NCI-H748 (cell line): ENCODE measurements at regions not wholly inside any gene's neighbourhood (a gene's known extent, or its start where the extent isn't known, plus 50 kb on each side); places are given as distances from the start of the nearest gene placed in this dataset.
A peak's percentile ranks its signal among the peaks of the same experiment; 100 is the strongest.
"Not testable (repeated sequence)": the region's sequence is repeated elsewhere in the genome, so short reads cannot be mapped to it uniquely, and the experiment has no call there.

ENCODE experiments used
- DNase-seq: peaks from one replicate; lab custom pipeline; 2025; ENCODE audit not compliant: unreplicated experiment; lab: John Stamatoyannopoulos, UW

- DNase-seq = no peak
Observed at GRCh38 chr5:142259758-142260157, 65.1 kb downstream of the SPRY4 start.

- no peak for DNase-seq
Observed at GRCh38 chr5:142255831-142256230, 69.0 kb downstream of the SPRY4 start.

- no peak for DNase-seq
Observed at GRCh38 chr5:142254431-142254830, 70.4 kb downstream of the SPRY4 start.

- no peak for DNase-seq
Observed at GRCh38 chr5:142253938-142254337, 70.9 kb downstream of the SPRY4 start.

GRCh38 chr5:142250119-142250518 lies 74.7 kb downstream of the SPRY4 start:
- no peak for DNase-seq

GRCh38 chr5:142248853-142249462 lies 75.9 kb downstream of the SPRY4 start:
- DNase-seq = no peak

- DNase-seq = no peak
Observed at GRCh38 chr5:142246258-142246657, 78.6 kb downstream of the SPRY4 start.

- DNase-seq = no peak
Observed at GRCh38 chr5:142245786-142246185, 79.0 kb downstream of the SPRY4 start.

GRCh38 chr5:142244440-142244839 lies 80.4 kb downstream of the SPRY4 start:
- no peak for DNase-seq

- no peak for DNase-seq
Observed at GRCh38 chr5:142242272-142242671, 82.5 kb downstream of the SPRY4 start.

GRCh38 chr5:142239394-142240159 lies 85.2 kb downstream of the SPRY4 start:
- peak; percentile 10 for DNase-seq

GRCh38 chr5:142237707-142238106 lies 87.1 kb downstream of the SPRY4 start:
- no peak for DNase-seq

- not testable (repeated sequence) for DNase-seq
Observed at GRCh38 chr5:142236673-142237290, 88.0 kb downstream of the SPRY4 start.

- no peak for DNase-seq
Observed at GRCh38 chr5:142235870-142236672, 88.8 kb downstream of the SPRY4 start.

- no peak for DNase-seq
Observed at GRCh38 chr5:142235050-142235797, 89.6 kb downstream of the SPRY4 start.

GRCh38 chr5:142233083-142234032 lies 91.5 kb downstream of the SPRY4 start:
- DNase-seq = no peak

GRCh38 chr5:142230949-142231348 lies 93.9 kb downstream of the SPRY4 start:
- not testable (repeated sequence) for DNase-seq

- no peak for DNase-seq
Observed at GRCh38 chr5:142225141-142225540, 99.7 kb downstream of the SPRY4 start.

- DNase-seq = no peak
Observed at GRCh38 chr5:142222866-142223558, 101.8 kb downstream of the SPRY4 start.
